ENCODE measurements at regions not wholly inside any gene's neighbourhood (a gene's known extent, or its start where the extent isn't known, plus 50 kb on each side); places are given as distances from the start of the nearest gene placed in this dataset.

- H3K4me3 Mint-ChIP-seq (ENCODE audit: unreplicated experiment) = no peak overlapping the region
- no peak overlapping the region for H3K9ac ChIP-seq (ENCODE audit: low read length)
- H3K9me3 Mint-ChIP-seq (ENCODE audit: unreplicated experiment) = no peaks in the 10 kb centered on the region
- H3K27me3 ChIP-seq (ENCODE audit: insufficient read depth, low read length) = peaks cover 2% of the 10 kb centered on the region
- TF ChIP-seq CTCF (IDR thresholded peaks at IDR 0.05; ENCODE audit: insufficient read depth, low read depth, low read length) (no peak), EZH2 (IDR thresholded peaks at IDR 0.05; ENCODE audit: insufficient read depth, low read length) (no peak)
- no peaks in the 10 kb centered on the region for H4K20me1 ChIP-seq (ENCODE audit: insufficient read depth, low read length)
- no peak for DNase-seq (ENCODE audit: low read depth)
- no peaks in the 10 kb centered on the region for H3K36me3 Mint-ChIP-seq (ENCODE audit: low read depth, unreplicated experiment)
- no peak overlapping the region for H3K27ac Mint-ChIP-seq (ENCODE audit: unreplicated experiment)
- no peaks in the 10 kb centered on the region for H3K4me1 ChIP-seq (ENCODE audit: insufficient read depth, low read length)
- H3K27me3 Mint-ChIP-seq (ENCODE audit: low read depth, unreplicated experiment) = peaks cover 3% of the 10 kb centered on the region
- no peak overlapping the region for H3K4me2 ChIP-seq (ENCODE audit: low read length)
- FAIRE-seq = no peak
- H3K9me3 ChIP-seq (ENCODE audit: insufficient read depth, low read depth, low read length) = no peaks in the 10 kb centered on the region
- H3K27ac ChIP-seq (ENCODE audit: low read depth, low read length) = no peak overlapping the region
- no peaks in the 10 kb centered on the region for H3K79me2 ChIP-seq (ENCODE audit: insufficient read depth, low read length)
- H2AFZ ChIP-seq (ENCODE audit: low read depth, low read length) = no peak overlapping the region
- no peaks in the 10 kb centered on the region for H3K4me1 Mint-ChIP-seq (ENCODE audit: low read depth, unreplicated experiment)
- H3K36me3 ChIP-seq (ENCODE audit: insufficient read depth, low read length) = no peaks in the 10 kb centered on the region
- no peak overlapping the region for H3K4me3 ChIP-seq (ENCODE audit: insufficient read depth, low read depth, low read length)
Observed at GRCh38 chr3:65079560-65079959, 391.8 kb upstream of the ADAMTS9 start.

GRCh38 chr3:65078748-65079147 is 390.9 kb upstream of the ADAMTS9 start:
- Histone ChIP-seq H3K79me2 (ENCODE audit: insufficient read depth, low read length) (no peaks in the 10 kb centered on the region), H3K27me3 (ENCODE audit: insufficient read depth, low read length) (peaks cover 2% of the 10 kb centered on the region), H3K36me3 (ENCODE audit: insufficient read depth, low read length) (no peaks in the 10 kb centered on the region), H3K27ac (ENCODE audit: low read depth, low read length) (no peak overlapping the region), H2AFZ (ENCODE audit: low read depth, low read length) (no peak overlapping the region), H3K9me3 (ENCODE audit: insufficient read depth, low read depth, low read length) (no peaks in the 10 kb centered on the region), H4K20me1 (ENCODE audit: insufficient read depth, low read length) (no peaks in the 10 kb centered on the region), H3K4me2 (ENCODE audit: low read length) (no peak overlapping the region), H3K4me3 (ENCODE audit: insufficient read depth, low read depth, low read length) (no peak overlapping the region), H3K4me1 (ENCODE audit: insufficient read depth, low read length) (no peaks in the 10 kb centered on the region), H3K9ac (ENCODE audit: low read length) (no peak overlapping the region)
- Mint-ChIP-seq H3K27me3 (ENCODE audit: low read depth, unreplicated experiment) (peaks cover 5% of the 10 kb centered on the region), H3K36me3 (ENCODE audit: low read depth, unreplicated experiment) (no peaks in the 10 kb centered on the region), H3K27ac (ENCODE audit: unreplicated experiment) (no peak overlapping the region), H3K4me1 (ENCODE audit: low read depth, unreplicated experiment) (no peaks in the 10 kb centered on the region), H3K4me3 (ENCODE audit: unreplicated experiment) (no peak overlapping the region), H3K9me3 (ENCODE audit: unreplicated experiment) (no peaks in the 10 kb centered on the region)
- no peak for DNase-seq (ENCODE audit: low read depth)
- no peak for TF ChIP-seq EZH2 (IDR thresholded peaks at IDR 0.05; ENCODE audit: insufficient read depth, low read length)
- no peak for TF ChIP-seq CTCF (IDR thresholded peaks at IDR 0.05; ENCODE audit: insufficient read depth, low read depth, low read length)
- FAIRE-seq = no peak

- no peak overlapping the region for H3K4me2 ChIP-seq (ENCODE audit: low read length)
- H3K9me3 ChIP-seq (ENCODE audit: insufficient read depth, low read depth, low read length) = no peaks in the 10 kb centered on the region
- H2AFZ ChIP-seq (ENCODE audit: low read depth, low read length) = no peak overlapping the region
- Mint-ChIP-seq H3K9me3 (ENCODE audit: unreplicated experiment) (no peaks in the 10 kb centered on the region), H3K4me3 (ENCODE audit: unreplicated experiment) (no peak overlapping the region), H3K27me3 (ENCODE audit: low read depth, unreplicated experiment) (peaks cover 11% of the 10 kb centered on the region), H3K4me1 (ENCODE audit: low read depth, unreplicated experiment) (no peaks in the 10 kb centered on the region), H3K27ac (ENCODE audit: unreplicated experiment) (no peak overlapping the region), H3K36me3 (ENCODE audit: low read depth, unreplicated experiment) (no peaks in the 10 kb centered on the region)
- no peaks in the 10 kb centered on the region for H3K36me3 ChIP-seq (ENCODE audit: insufficient read depth, low read length)
- H3K4me3 ChIP-seq (ENCODE audit: insufficient read depth, low read depth, low read length) = no peak overlapping the region
- no peak for TF ChIP-seq CTCF (IDR thresholded peaks at IDR 0.05; ENCODE audit: insufficient read depth, low read depth, low read length)
- no peak for TF ChIP-seq EZH2 (IDR thresholded peaks at IDR 0.05; ENCODE audit: insufficient read depth, low read length)
- no peak overlapping the region for H3K27ac ChIP-seq (ENCODE audit: low read depth, low read length)
- FAIRE-seq = no peak
- DNase-seq (ENCODE audit: low read depth) = no peak
- peaks cover 4% of the 10 kb centered on the region for H3K27me3 ChIP-seq (ENCODE audit: insufficient read depth, low read length)
- H3K9ac ChIP-seq (ENCODE audit: low read length) = no peak overlapping the region
- no peaks in the 10 kb centered on the region for H3K4me1 ChIP-seq (ENCODE audit: insufficient read depth, low read length)
- no peaks in the 10 kb centered on the region for H3K79me2 ChIP-seq (ENCODE audit: insufficient read depth, low read length)
- no peaks in the 10 kb centered on the region for H4K20me1 ChIP-seq (ENCODE audit: insufficient read depth, low read length)
Observed at GRCh38 chr3:65077124-65077523, 389.3 kb upstream of the ADAMTS9 start.
